Coronary artery (tissue), 2 donors: ENCODE measurements at regions not wholly inside any gene's neighbourhood (a gene's known extent, or its start where the extent isn't known, plus 50 kb on each side); places are given as distances from the start of the nearest gene placed in this dataset.
A peak's percentile ranks its signal among the peaks of the same experiment; 100 is the strongest.

Source experiments
- DNase-seq: peaks from one replicate; pipeline ENCODE4 v3.0.0-alpha.2; 2017; ENCODE audit warnings: low spot score
- H3K27ac ChIP-seq, 2 donors: fragments of 200-600 bp; sonication (generic); one replicate each; pipeline ENCODE4 v1.5.1; 2016 to 2019
- H3K4me3 ChIP-seq: fragments of 200-600 bp; sonication (generic); 2 replicates; pipeline ENCODE4 v1.5.1; 2016; ENCODE audit warnings: mild to moderate bottlenecking, moderate library complexity
- TF ChIP-seq, protein P1 (sequence below): fragments of 200-600 bp; sonication (generic); IDR thresholded peaks from one replicate; pipeline ENCODE4 v1.5.1; 2019; ENCODE audit warnings: antibody characterized with exemption

DNA sequence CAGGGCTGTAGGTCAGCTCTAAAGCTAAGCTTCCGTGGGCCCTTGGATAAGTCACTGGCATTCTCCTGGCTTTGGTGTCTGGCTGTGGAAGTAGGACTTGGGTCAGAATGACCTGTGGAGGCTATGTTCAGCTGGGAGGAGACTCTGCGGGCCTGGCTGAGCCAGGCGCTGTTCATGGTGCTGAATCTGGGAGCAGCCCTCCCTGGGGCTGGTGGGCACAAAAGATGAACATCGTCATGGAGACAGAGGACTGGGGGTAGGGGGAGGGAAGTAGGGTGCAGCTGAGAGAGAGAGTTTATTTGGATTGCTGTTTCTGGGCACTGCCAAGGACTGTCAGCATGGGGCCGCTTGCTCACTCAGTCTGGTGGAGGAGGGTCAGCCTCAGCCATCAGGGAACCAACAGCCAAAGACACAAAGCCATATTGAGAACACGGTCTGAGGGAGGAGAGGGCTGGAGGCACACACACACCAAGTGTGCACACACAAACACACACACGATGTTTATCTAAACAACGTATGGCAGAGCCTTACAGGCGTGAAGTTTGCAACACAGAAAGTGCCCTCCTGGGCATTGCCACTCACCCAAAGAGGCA, 120.7 kb upstream of the LINGO1 start:
- Histone ChIP-seq H3K4me3 (no peak overlapping the region), H3K27ac (no peak overlapping the region)
- TF ChIP-seq, protein P1, sequence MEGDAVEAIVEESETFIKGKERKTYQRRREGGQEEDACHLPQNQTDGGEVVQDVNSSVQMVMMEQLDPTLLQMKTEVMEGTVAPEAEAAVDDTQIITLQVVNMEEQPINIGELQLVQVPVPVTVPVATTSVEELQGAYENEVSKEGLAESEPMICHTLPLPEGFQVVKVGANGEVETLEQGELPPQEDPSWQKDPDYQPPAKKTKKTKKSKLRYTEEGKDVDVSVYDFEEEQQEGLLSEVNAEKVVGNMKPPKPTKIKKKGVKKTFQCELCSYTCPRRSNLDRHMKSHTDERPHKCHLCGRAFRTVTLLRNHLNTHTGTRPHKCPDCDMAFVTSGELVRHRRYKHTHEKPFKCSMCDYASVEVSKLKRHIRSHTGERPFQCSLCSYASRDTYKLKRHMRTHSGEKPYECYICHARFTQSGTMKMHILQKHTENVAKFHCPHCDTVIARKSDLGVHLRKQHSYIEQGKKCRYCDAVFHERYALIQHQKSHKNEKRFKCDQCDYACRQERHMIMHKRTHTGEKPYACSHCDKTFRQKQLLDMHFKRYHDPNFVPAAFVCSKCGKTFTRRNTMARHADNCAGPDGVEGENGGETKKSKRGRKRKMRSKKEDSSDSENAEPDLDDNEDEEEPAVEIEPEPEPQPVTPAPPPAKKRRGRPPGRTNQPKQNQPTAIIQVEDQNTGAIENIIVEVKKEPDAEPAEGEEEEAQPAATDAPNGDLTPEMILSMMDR, result no peak
- DNase-seq, result no peak

DNA sequence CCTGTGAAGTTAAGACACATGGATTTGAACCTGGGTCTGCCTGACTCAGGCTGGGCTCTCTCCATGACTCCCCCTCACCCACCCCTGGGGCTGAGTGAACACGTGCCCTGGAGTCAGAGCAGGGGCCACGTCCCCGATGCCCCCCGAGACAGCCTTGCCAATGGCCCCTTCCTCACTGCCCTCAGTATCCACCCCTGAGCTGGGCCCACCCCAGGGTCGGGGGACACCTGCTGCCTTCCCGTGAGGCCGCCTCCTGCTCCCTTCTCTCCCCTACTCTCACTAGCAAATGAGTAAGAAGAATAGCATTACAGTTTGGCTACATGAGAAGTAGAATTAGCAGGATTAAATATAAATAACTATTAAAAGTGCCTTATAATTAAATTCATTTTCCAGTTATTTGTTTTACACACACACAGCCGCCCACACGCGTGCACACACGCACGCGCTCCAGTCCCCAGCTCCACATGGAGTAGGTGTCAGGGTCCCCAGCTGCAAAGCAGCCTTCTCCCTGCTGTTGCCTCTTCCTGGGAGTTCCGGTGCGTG, 117.4 kb upstream of the LINGO1 start:
- DNase-seq, result no peak
- no peak overlapping the region for H3K4me3 ChIP-seq
- no peak overlapping the region for H3K27ac ChIP-seq
- TF ChIP-seq, protein P1, result no peak

DNA sequence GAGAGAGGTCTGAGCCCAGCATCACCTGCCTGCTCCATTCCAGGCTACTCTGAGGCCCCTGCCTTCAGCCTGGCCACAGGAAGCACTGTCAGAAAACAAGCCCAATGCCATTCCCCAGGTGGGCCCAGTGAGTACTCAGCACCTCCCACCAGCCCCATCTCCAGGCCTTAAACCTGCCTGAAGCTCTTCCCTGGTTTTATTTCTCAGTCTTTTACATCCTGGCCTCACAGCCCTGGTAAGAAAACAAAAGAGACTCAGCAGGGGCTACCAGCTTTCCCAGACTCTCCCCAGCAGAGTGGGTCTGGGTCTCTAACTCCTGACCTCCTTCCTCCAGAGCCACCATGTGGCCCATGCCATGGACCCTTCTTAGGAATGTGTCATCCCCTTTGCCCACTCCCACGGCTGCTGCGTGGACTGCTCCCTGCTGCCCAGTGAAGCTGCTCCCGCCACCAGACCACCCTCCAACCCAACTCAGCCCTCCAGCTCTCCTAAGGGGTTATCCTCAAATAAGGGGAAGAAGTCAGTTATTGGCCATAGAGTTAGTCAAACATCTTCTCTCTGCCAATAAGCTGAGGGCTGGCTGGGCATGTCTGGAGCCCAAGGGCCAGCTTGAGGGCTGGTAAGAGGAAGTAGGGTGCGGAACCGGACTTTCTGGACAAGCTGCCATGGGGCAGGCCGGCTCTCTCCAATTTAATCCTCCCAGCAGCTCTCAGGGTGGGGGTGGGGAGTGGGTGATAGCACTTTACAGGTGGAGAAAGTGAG, 116.7 kb upstream of the LINGO1 start:
- no peak overlapping the region for H3K4me3 ChIP-seq
- DNase-seq, result no peak
- TF ChIP-seq, protein P1, result no peak
- H3K27ac ChIP-seq, result no peak overlapping the region

DNA sequence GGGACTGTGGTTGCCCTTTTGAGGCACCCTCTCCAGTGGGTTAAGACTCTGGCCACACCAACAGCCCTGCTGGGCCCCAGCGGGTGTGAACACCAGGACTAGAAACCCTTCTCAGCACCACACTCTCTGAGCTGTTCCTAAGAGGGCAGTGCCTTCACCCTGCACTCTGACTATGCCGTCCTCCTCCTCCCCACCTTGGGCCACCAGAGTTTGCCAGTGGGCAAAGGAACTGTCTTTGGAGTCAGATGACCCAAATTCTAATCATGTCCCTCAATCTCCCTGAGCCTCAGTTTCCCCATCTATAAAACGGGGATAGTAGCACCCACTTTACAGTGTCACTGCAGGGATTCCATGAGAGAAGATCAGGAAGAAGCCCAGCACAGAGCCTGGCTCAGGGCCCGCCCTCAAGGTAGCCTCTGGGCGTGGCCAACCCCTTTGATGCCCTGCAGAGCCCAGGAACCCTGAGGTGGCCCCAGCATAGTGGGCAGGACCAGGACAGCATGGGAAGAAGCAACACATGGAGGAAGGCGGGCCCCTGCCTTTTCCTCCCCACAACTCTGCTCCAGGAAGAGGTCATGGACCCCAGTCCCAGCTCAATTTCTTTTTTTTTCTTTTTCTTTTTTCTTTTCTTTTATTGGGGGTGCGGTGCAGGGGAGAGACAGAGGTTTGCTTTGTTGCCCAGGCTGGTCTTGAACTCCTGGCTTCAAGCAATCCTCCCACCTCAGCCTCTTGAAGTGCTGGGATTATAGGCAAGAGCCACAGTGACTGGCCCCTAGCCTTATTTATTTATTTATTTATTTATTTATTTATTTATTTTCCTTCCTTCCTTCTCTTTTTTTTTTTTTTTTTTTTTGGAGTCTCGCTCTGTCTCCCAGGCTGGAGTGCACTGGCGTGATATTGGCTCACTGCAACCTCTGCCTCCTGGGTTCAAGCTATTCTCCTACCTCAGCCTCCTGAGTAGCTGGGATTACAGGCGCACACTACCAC, 115.7 kb upstream of the LINGO1 start:
- no peak for DNase-seq
- TF ChIP-seq, protein P1, result no peak
- H3K27ac ChIP-seq, result no peak overlapping the region

DNA sequence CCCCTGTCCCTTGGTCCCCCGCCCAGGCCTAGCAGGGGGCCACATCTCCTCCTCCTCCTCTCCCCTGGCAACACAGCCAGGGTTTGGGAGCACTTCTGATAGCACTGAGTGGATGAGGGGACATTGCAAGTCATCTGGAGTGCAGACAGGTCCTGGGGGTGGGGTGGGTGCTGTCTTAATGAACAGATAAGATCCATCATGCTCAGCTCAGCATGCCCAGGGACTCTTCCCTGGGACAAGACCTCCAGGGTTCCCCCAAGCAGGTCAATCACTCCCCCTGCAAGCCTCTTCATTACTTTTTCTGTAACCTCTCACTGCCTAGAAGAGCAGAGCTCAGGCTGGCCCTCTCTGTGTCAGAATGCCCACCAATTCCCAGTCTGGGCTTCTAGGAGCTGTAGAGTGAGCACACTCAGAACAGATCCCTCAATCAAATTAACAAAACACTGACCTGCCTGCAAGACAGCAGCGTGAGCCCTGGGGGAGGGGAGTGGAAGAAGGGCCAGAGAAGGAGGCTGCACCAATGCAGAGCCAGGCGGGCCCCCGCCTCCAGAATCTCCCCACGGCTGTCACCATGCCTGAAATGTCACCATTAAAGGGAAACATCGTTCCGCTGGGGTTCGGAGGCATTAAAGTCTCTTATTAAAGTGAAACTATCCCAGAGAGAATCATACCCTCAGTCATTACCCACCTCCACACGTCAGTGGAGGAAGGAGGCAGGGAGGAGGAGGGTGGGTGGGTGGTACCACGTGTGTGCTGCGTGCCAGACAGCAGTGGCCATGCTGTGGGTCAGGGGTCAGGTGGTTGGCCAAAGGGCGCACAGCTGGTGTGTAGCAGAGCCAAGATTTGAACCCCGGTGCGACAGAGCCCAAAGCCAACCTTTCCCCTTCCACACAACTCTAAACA, 114.7 kb upstream of the LINGO1 start:
- H3K4me3 ChIP-seq, result peak overlapping the region; percentile 52
- H3K27ac ChIP-seq, result no peak overlapping the region
- TF ChIP-seq, protein P1, result no peak
- no peak for DNase-seq

More for the DNA sequence above, 115.7 kb upstream of the LINGO1 start:
- H3K4me3 ChIP-seq, result peak overlapping the region; percentile 52
